ENCODE measurements at regions not wholly inside any gene's neighbourhood (a gene's known extent, or its start where the extent isn't known, plus 50 kb on each side); places are given as distances from the start of the nearest gene placed in this dataset.

GRCh38 chr2:63675026-63675425 is 86.3 kb downstream of the MDH1 start:
- no peak for DNase-seq (ENCODE audit: low read depth)
- H3K4me3 ChIP-seq (ENCODE audit: low read depth, low read length) = no peak overlapping the region
- no peak for TF ChIP-seq CTCF (IDR thresholded peaks at IDR 0.05; ENCODE audit: insufficient read depth, low read depth, low read length, missing control alignments)

GRCh38 chr2:63676135-63676534 is 87.4 kb downstream of the MDH1 start:
- no peak overlapping the region for H3K4me3 ChIP-seq (ENCODE audit: low read depth, low read length)
- DNase-seq (ENCODE audit: low read depth) = peak; percentile 59
- TF ChIP-seq CTCF (IDR thresholded peaks at IDR 0.05; ENCODE audit: insufficient read depth, low read depth, low read length, missing control alignments) = no peak

- H3K4me3 ChIP-seq (ENCODE audit: low read depth, low read length) = no peak overlapping the region
- no peak for DNase-seq (ENCODE audit: low read depth)
- no peak for TF ChIP-seq CTCF (IDR thresholded peaks at IDR 0.05; ENCODE audit: insufficient read depth, low read depth, low read length, missing control alignments)
Observed at GRCh38 chr2:63678085-63678484, 89.3 kb downstream of the MDH1 start.

GRCh38 chr2:63678551-63678950 is 89.8 kb downstream of the MDH1 start:
- H3K4me3 ChIP-seq (ENCODE audit: low read depth, low read length) = no peak overlapping the region
- no peak for DNase-seq (ENCODE audit: low read depth)
- TF ChIP-seq CTCF (IDR thresholded peaks at IDR 0.05; ENCODE audit: insufficient read depth, low read depth, low read length, missing control alignments) = no peak

- TF ChIP-seq CTCF (IDR thresholded peaks at IDR 0.05; ENCODE audit: insufficient read depth, low read depth, low read length, missing control alignments) = no peak
- no peak for DNase-seq (ENCODE audit: low read depth)
- no peak overlapping the region for H3K4me3 ChIP-seq (ENCODE audit: low read depth, low read length)
Observed at GRCh38 chr2:63679252-63679855, 90.6 kb downstream of the MDH1 start.

GRCh38 chr2:63680455-63680854 is 91.7 kb downstream of the MDH1 start:
- no peak for TF ChIP-seq CTCF (IDR thresholded peaks at IDR 0.05; ENCODE audit: insufficient read depth, low read depth, low read length, missing control alignments)
- no peak for DNase-seq (ENCODE audit: low read depth)

GRCh38 chr2:63681896-63682295 is 93.1 kb downstream of the MDH1 start:
- TF ChIP-seq CTCF (IDR thresholded peaks at IDR 0.05; ENCODE audit: insufficient read depth, low read depth, low read length, missing control alignments) = no peak
- no peak overlapping the region for H3K4me3 ChIP-seq (ENCODE audit: low read depth, low read length)
- DNase-seq (ENCODE audit: low read depth) = no peak

More at GRCh38 chr2:63680455-63680854, 91.7 kb downstream of the MDH1 start:
- no peak overlapping the region for H3K4me3 ChIP-seq (ENCODE audit: low read depth, low read length)
